ENCODE measurements at regions not wholly inside any gene's neighbourhood (a gene's known extent, or its start where the extent isn't known, plus 50 kb on each side); places are given as distances from the start of the nearest gene placed in this dataset.

DNA sequence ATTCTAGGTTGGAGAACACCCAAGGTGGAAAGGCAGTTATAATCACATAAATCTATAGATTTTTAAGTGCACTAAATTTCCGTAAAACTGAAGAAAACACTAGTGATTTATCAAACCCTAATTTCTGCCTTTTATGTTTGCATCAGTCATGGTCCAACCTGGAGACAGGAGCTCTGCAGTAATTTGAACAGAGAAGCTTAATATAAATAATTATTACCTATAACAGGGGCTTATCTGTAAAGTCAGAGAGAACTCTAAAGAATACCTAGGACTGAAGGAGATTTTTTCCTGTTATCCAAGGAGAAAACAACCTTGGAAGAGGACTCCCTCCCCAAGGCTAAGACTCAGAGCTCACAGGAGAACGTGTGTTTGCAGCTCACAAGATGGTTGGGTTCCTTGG is 95.1 kb downstream of the MPP7 start:
- Mint-ChIP-seq H3K4me3 (no peak overlapping the region), H3K4me1 (peaks cover 8% of the 10 kb centered on the region), H3K36me3 (no peaks in the 10 kb centered on the region), H3K9me3 (peaks cover 2% of the 10 kb centered on the region), H3K27ac (no peak overlapping the region)
- no peak for ATAC-seq
- DNase-seq (ENCODE audit: low spot score in 2 of 2): no peak

DNA sequence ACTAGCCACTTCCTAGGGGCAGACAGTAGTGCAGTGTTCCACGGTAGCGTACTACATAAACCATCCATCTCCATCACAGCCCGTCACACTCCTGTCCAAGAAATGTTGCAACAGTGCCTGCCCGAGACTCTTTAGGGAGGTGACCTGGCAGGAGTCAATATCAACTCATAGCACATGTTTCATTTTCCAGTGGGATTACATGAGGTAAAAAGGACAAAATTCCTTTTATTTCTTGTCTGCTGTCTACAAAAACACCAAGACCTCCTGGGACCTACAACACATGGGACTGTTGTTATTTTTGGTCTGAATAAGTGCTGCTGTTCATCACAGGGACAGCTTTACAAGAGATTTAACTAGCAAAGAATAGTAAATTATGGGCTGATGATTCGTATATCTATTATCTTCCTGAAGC is 99.9 kb downstream of the MPP7 start:
- Mint-ChIP-seq H3K36me3 (no peaks in the 10 kb centered on the region), H3K4me1 (no peaks in the 10 kb centered on the region), H3K9me3 (no peaks in the 10 kb centered on the region), H3K27ac (no peak overlapping the region), H3K4me3 (no peak overlapping the region)
- ATAC-seq: no peak
- DNase-seq (ENCODE audit: low spot score in 2 of 2): no peak

DNA sequence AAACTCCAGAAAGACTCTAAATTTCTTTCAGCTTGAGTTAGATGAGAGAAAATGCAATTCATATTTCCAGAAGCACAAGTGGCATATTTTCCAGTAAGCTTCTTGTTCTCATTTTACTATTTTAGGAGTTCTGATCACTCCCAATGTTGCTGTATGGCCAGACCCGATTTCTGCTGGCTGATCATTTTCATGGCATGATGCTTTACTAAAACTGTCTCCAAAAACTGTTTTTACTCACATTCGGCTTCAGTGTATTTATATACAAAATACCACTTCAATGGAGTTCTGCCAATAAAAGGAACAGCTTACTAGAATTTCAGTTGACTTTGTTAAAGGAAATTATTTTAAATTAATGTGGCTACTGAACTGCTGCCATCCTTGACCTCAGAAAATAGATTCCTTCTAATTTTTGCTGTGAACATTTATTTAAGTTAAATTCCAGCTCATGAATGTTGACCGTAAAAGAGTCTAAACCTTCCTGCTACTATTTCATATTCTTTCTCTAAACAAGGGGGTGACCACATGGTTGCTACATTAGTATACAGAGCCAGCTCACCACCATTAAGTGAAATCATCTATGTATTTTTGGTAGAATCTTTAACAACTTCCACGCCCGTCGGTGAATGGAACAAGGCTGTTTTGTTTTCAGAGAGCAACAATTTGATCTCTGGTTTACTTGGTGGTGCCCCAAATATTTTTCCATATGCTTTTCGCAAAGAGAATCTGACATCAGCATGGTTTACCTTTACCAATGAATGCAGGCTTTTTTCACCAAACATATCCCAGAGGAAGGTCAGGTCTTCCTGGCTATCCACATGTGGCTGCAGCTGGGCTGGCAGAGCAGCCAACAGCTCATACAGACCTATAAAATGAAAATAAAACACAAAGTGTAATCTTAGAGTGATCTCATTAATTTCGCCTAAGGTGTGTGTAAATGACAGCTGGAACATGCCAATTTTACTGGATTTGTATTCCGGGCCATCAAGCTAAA is 101.2 kb downstream of the MPP7 start:
- H3K36me3 Mint-ChIP-seq: no peaks in the 10 kb centered on the region
- no peaks in the 10 kb centered on the region for H3K4me1 Mint-ChIP-seq
- no peaks in the 10 kb centered on the region for H3K9me3 Mint-ChIP-seq
- no peak overlapping the region for H3K4me3 Mint-ChIP-seq
- H3K27ac Mint-ChIP-seq: no peak overlapping the region
- DNase-seq (ENCODE audit: low spot score in 2 of 2) (no peak), ATAC-seq (no peak)

DNA sequence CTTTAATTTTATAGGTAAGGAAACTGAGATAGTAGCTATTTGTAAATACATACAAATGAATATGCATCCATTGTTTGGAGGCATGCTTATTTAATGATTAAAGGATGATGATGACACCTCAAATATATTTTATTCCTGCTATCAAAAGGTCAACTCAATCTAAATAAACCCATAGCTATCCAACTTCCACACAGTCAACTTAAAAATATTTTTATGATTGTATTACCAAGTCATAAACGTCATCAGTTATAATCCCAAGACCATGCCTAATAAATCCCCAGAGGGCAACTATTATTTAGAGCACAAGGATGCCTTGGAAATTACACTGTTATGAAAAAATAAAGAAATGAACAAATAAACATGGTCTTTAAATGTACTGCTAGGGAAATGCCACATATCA is 102.1 kb downstream of the MPP7 start:
- no peaks in the 10 kb centered on the region for H3K9me3 Mint-ChIP-seq
- ATAC-seq: no peak
- DNase-seq (ENCODE audit: low spot score in 2 of 2): no peak
- H3K36me3 Mint-ChIP-seq: no peaks in the 10 kb centered on the region
- no peaks in the 10 kb centered on the region for H3K4me1 Mint-ChIP-seq
- no peak overlapping the region for H3K27ac Mint-ChIP-seq
- H3K4me3 Mint-ChIP-seq: no peak overlapping the region

DNA sequence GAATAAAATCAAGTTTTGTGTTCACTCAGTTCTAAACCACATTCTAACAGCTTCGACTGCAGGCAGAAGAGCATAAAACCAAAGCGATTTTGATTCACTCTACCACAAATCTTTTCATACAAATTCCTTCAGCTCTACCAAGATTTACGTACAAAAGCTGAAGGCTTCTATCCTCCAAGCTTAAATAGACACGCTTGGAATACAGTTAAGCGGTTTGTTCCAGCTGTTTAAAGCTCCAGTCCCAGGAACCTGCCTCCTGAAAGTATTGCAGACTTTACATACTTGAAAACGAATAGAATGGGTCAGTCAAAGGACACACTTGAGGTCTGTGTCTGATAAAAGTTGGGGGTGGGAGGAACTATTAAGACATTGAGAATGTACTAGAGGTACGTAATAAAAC is 102.9 kb downstream of the MPP7 start:
- Mint-ChIP-seq H3K27ac (no peak overlapping the region), H3K9me3 (no peaks in the 10 kb centered on the region), H3K4me3 (no peak overlapping the region), H3K4me1 (no peaks in the 10 kb centered on the region), H3K36me3 (no peaks in the 10 kb centered on the region)
- no peak for DNase-seq (ENCODE audit: low spot score in 2 of 2)
- ATAC-seq: no peak

DNA sequence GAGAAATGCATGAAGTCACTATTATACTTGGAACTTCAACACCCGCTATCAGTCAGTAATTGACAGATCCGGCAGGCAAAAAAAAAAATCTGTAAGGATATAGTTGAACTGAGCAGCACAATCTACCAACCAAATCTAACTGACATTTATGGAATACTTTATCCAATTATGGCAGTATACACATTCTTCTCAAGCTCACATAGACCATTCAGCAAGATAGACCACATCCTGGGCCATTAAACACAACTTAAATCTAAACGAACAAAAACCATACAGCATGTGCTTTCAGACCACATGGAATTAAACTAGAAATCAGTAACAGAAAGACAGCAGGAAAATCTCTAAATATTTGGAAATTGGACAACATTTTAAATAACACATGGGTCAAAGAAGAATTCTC is 112.7 kb downstream of the MPP7 start:
- Mint-ChIP-seq H3K4me1 (peaks cover 10% of the 10 kb centered on the region), H3K36me3 (no peaks in the 10 kb centered on the region), H3K4me3 (no peak overlapping the region), H3K9me3 (no peaks in the 10 kb centered on the region), H3K27ac (peak overlapping the region; percentile 18)
- ATAC-seq (no peak), DNase-seq (ENCODE audit: low spot score in 2 of 2) (no peak)

DNA sequence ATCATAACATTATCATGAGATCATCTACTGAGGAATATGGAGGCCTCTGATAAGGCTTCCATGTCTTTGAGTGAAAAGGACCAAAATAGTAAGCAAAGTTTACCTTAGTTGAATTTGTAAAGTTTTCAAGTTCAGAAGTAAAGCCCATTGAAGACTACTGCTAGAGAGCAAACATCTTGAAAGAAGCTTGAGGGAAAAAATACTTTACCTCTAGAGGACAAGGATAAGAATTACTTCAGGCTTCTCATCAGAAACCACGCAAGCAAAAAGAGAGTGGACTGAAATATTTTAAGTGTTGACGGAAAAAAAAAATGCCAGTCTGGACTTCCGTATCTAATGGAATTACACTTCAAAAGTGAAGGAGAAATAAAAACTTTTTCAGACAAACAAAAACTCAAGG is 114.3 kb downstream of the MPP7 start:
- DNase-seq (ENCODE audit: low spot score in 2 of 2): no peak
- H3K27ac Mint-ChIP-seq: no peak overlapping the region
- H3K4me3 Mint-ChIP-seq: no peak overlapping the region
- no peaks in the 10 kb centered on the region for H3K9me3 Mint-ChIP-seq
- H3K4me1 Mint-ChIP-seq: peaks cover 10% of the 10 kb centered on the region
- no peaks in the 10 kb centered on the region for H3K36me3 Mint-ChIP-seq
- no peak for ATAC-seq

DNA sequence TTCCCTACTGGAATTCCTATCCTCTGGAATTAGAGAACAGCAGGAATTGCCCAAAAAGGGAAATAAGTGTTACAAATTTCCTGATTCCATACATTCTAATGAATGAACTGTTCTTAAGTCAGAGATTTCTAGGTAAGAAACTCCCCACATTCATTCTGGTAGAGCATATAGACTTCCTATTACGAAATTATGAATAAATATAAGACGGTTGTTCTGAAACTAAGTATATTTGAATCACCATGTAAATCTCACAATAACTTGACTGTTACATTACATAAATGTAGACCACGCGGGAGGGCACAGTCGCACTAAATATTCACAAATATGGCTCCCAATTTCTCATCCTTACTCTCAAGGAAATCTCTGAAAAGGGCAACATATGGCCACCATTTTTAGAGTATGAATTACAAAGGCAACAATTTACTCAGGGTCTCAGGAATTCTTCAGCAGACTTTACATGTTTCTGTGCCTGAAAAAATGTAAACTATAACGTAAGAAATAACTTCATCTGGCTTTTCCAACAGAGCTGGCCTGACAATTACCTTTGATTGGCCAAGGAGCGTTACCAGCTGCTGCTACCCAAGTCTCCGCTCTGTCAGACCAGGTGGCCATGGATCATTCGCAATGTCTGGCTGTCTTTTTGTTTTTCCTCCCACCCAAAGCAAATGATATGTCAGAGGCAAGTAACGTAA is 115.8 kb downstream of the MPP7 start:
- no peak for DNase-seq (ENCODE audit: low spot score in 2 of 2)
- H3K36me3 Mint-ChIP-seq: no peaks in the 10 kb centered on the region
- no peak overlapping the region for H3K27ac Mint-ChIP-seq
- peak; percentile 62 for ATAC-seq
- peaks cover 10% of the 10 kb centered on the region for H3K4me1 Mint-ChIP-seq
- no peaks in the 10 kb centered on the region for H3K9me3 Mint-ChIP-seq
- H3K4me3 Mint-ChIP-seq: no peak overlapping the region

DNA sequence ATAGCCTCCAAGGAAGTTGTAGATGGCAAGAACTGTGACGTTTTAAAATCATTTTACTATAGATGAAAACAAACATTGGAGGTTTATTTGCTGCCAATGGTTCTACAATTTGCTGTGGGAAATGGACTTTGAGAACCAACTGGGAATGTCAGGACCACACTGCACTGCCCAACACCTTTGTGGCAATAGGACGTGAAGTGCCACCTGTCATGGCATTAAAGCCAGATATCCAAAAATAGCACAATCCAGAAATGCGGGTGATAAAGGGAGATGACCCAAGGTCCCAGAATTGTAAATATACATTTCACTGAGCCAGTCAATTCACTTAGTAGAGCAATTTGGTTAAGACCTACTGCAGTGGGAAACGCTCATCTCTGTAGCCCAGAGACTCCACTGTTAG is 116.4 kb downstream of the MPP7 start:
- ATAC-seq: peak; percentile 42
- Mint-ChIP-seq H3K36me3 (no peaks in the 10 kb centered on the region), H3K9me3 (no peaks in the 10 kb centered on the region), H3K4me3 (no peak overlapping the region), H3K27ac (no peak overlapping the region), H3K4me1 (peaks cover 10% of the 10 kb centered on the region)
- DNase-seq (ENCODE audit: low spot score in 2 of 2): no peak

DNA sequence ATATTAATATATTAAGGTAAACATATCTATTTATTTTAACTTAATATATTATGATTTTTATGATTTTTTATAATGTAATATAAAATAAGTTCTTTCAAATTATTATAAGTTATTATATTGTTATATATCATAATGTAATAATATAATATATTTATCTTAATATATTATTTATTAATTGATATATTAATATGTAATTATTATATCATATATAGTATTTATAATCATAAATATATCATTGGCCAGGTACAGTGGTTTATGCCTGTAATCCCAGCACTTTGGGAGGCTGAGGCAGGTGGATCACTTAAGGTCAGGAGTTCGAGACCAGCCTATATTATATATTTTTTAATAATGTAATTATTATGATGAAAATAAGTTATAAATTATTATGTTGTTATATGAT is 118.1 kb downstream of the MPP7 start:
- H3K9me3 Mint-ChIP-seq: no peaks in the 10 kb centered on the region
- no peaks in the 10 kb centered on the region for H3K36me3 Mint-ChIP-seq
- no peak for ATAC-seq
- H3K4me3 Mint-ChIP-seq: no peak overlapping the region
- no peak overlapping the region for H3K27ac Mint-ChIP-seq
- H3K4me1 Mint-ChIP-seq: no peaks in the 10 kb centered on the region
- DNase-seq (ENCODE audit: low spot score in 2 of 2): no peak

DNA sequence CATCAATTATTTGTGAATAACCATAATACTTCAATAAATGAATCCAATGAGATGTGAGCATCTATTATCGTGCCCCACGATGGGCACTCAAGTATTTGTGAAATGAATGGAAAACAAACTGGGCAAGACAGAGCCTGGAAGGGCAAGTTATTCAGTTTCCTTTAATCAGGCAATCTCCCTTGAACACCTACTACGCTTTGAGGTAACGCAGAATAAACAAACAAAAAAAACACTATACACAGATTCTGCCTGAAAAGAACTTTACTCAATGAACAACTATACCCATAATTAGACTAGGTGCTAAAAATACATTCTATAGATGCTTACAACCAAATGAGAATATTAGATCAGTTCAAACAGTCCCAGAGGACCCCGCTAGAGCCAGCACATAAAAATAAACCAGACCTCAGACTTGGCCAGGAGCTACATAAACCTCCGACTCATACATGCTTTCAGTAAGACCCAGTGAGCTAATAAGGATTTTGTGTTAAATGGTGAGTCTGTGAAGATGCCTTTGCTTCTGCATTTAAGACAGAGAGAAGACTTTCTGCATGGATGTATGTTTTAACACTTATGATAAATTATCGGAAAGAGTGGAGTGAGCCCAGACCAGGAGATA is 121.3 kb downstream of the MPP7 start:
- H3K4me1 Mint-ChIP-seq: peaks cover 18% of the 10 kb centered on the region
- no peak for ATAC-seq
- no peaks in the 10 kb centered on the region for H3K9me3 Mint-ChIP-seq
- no peak for DNase-seq (ENCODE audit: low spot score in 2 of 2)
- no peak overlapping the region for H3K4me3 Mint-ChIP-seq
- H3K36me3 Mint-ChIP-seq: peaks cover 6% of the 10 kb centered on the region
- H3K27ac Mint-ChIP-seq: no peak overlapping the region

DNA sequence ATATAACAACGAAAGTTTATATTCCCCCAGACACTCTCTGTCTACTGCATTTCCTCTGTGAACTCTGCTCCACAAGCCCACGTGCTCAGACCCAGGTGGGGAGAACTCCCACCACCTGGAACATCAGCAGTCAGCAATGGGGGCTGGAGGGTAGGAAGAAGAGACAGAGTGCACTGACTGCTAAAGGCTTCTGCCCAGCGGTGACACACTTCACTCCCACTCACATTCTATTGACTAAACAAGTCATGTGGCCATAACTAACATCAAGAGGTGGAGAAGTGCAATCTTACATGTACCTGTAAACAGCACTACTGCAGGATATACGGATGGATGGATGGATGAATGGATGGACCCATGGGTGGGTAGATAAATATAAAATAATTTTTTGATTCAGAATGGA is 122.2 kb downstream of the MPP7 start:
- H3K27ac Mint-ChIP-seq: no peak overlapping the region

DNA sequence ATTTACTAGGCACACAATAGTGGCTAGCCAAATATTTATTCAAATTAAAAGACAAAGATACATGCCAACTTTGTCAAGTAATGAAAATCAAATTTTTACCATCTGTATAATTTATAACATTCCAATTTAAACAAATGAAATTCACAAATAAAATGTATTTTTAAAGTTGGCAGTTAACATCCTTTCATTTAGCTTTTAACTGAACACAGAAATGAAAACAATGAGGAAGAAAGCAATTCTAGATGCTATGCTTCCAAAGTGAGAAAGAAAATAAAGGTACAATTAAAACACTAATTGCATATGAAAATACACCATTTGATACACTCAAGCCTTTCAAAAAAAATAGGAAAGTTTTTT is 123.1 kb downstream of the MPP7 start:
- Mint-ChIP-seq H3K4me3 (no peak overlapping the region), H3K4me1 (peaks cover 27% of the 10 kb centered on the region), H3K36me3 (peaks cover 6% of the 10 kb centered on the region), H3K27ac (no peak overlapping the region), H3K9me3 (no peaks in the 10 kb centered on the region)
- ATAC-seq: no peak
- no peak for DNase-seq (ENCODE audit: low spot score in 2 of 2)

More for the DNA sequence above, 122.2 kb downstream of the MPP7 start:
- H3K4me1 Mint-ChIP-seq: peaks cover 27% of the 10 kb centered on the region
- H3K36me3 Mint-ChIP-seq: peaks cover 6% of the 10 kb centered on the region
- no peak overlapping the region for H3K4me3 Mint-ChIP-seq
- peak; percentile 60 for ATAC-seq
- DNase-seq (ENCODE audit: low spot score in 2 of 2): no peak
- no peaks in the 10 kb centered on the region for H3K9me3 Mint-ChIP-seq

DNA sequence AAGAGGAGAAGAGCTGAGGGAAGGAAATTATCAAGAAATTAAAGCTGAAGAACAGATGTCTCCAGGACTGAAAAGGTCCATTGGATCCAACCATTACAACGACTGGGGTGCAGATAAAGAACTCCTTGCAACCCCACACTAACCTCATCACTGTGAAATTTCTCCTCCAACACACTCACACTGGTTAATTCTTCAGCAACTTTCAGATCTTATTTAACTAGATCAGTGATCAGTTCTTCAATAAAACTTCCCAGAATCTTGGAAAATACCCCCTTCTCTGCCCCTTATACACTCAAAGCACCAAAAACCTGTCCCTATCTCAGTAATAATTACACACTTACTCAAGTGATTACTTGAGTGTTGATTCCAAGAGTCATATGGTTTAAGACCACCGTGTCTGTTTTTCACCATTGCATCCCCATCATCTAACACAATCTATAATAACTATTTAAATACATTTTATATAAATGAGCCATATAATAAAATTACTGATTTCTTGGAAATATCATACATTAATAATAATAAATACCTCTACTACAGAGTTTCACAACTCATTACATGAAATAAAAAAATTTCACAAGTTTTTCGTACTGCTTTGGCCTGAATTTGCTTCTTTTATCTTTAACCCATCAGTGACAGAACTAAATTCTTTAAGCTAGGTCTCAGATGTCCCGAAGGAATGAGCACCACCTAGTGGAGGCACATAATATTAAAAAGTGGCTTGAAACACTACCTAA is 123.7 kb downstream of the MPP7 start:
- peaks cover 6% of the 10 kb centered on the region for H3K36me3 Mint-ChIP-seq
- ATAC-seq: peak; percentile 65
- H3K27ac Mint-ChIP-seq: peak overlapping the region; percentile 99
- peak in 1 of 2 donors; percentile 16 for DNase-seq (ENCODE audit: low spot score in 2 of 2)
- peaks cover 27% of the 10 kb centered on the region for H3K4me1 Mint-ChIP-seq
- H3K9me3 Mint-ChIP-seq: no peaks in the 10 kb centered on the region
- H3K4me3 Mint-ChIP-seq: peak overlapping the region; percentile 82

Measured in stimulated activated effector memory CD8-positive, alpha-beta T cell treated with anti-CD3 and anti-CD28 coated beads, Interleukin-12 subunit alpha, Interleukin-12 subunit beta, amount 100 ng/mL, for 72 hours (primary cell).